ENCODE measurements at regions not wholly inside any gene's neighbourhood (a gene's known extent, or its start where the extent isn't known, plus 50 kb on each side); places are given as distances from the start of the nearest gene placed in this dataset.

DNA sequence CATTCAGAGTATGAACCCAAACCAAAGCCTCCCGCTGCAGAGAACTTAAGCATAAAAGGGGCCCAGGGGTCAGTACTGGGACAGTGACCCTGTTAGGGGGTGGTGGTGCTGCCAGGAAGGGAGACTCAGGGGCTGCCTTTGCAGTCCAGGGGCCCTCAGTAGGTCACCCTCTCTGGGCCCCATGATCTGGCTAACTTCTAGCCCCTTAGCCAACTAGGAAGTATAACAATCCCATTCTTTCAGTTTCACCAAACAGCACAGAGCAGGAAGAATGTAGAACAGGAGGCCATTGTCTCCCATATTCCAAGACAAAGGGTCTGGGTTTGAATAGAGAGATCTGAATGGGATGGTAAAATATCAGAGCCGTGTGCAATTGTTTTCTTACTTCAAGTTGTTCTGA, 378.6 kb upstream of the C16orf82 start:
- TF ChIP-seq, protein P1, sequence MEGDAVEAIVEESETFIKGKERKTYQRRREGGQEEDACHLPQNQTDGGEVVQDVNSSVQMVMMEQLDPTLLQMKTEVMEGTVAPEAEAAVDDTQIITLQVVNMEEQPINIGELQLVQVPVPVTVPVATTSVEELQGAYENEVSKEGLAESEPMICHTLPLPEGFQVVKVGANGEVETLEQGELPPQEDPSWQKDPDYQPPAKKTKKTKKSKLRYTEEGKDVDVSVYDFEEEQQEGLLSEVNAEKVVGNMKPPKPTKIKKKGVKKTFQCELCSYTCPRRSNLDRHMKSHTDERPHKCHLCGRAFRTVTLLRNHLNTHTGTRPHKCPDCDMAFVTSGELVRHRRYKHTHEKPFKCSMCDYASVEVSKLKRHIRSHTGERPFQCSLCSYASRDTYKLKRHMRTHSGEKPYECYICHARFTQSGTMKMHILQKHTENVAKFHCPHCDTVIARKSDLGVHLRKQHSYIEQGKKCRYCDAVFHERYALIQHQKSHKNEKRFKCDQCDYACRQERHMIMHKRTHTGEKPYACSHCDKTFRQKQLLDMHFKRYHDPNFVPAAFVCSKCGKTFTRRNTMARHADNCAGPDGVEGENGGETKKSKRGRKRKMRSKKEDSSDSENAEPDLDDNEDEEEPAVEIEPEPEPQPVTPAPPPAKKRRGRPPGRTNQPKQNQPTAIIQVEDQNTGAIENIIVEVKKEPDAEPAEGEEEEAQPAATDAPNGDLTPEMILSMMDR (IDR thresholded peaks at IDR 0.05): no peak
- TF ChIP-seq EZH2 (IDR thresholded peaks at IDR 0.05): no peak
- no peak for TF ChIP-seq EZH2phosphoT487 (IDR thresholded peaks at IDR 0.05)
